ENCODE measurements at regions not wholly inside any gene's neighbourhood (a gene's known extent, or its start where the extent isn't known, plus 50 kb on each side); places are given as distances from the start of the nearest gene placed in this dataset.

DNA sequence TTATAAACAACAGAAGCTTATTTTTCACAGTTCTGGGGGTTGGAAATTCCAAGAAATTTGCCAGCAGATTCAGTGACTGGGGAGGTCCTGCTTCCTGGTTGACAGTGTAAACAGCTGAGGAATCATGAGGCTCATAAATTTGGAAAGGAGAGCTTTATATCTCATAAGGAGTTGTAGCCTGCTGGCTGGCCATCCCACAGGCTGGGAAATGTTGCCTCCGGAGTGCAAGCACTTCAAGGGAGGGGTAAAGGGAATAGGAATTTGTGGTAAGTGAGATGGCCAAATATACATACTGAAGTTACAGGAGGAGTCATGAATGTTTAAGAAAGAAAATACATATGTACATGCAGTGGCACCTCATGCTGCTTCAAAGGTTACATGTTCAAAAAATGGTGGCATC lies 217.2 kb upstream of the CBLB start:
- TF ChIP-seq RAD21 (IDR thresholded peaks at IDR 0.05) (no peak), TAF1 (conservative IDR thresholded peaks at IDR 0.05) (no peak)
- TF ChIP-seq, protein P1, sequence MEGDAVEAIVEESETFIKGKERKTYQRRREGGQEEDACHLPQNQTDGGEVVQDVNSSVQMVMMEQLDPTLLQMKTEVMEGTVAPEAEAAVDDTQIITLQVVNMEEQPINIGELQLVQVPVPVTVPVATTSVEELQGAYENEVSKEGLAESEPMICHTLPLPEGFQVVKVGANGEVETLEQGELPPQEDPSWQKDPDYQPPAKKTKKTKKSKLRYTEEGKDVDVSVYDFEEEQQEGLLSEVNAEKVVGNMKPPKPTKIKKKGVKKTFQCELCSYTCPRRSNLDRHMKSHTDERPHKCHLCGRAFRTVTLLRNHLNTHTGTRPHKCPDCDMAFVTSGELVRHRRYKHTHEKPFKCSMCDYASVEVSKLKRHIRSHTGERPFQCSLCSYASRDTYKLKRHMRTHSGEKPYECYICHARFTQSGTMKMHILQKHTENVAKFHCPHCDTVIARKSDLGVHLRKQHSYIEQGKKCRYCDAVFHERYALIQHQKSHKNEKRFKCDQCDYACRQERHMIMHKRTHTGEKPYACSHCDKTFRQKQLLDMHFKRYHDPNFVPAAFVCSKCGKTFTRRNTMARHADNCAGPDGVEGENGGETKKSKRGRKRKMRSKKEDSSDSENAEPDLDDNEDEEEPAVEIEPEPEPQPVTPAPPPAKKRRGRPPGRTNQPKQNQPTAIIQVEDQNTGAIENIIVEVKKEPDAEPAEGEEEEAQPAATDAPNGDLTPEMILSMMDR (IDR thresholded peaks at IDR 0.05; ENCODE audit: low read depth, low read length, missing input control), result no peak

Measured in liver (tissue), 3 donors.